Osteocyte (in vitro differentiated cells): ENCODE measurements at regions not wholly inside any gene's neighbourhood (a gene's known extent, or its start where the extent isn't known, plus 50 kb on each side); places are given as distances from the start of the nearest gene placed in this dataset.

Experiments used
- DNase-seq: peaks from one replicate; pipeline ENCODE4 v3.0.0; 2021; ENCODE audit warnings: mixed read lengths; ENCODE audit not compliant: unreplicated experiment; ENCODE audit errors: extremely low spot score
- H3K27ac Mint-ChIP-seq: one replicate; pipeline ENCODE4 v1.8.0; 2021; ENCODE audit warnings: mild to moderate bottlenecking, mixed read lengths; ENCODE audit not compliant: unreplicated experiment
- H3K27me3 Mint-ChIP-seq: one replicate; pipeline ENCODE4 v1.8.0; 2021; ENCODE audit warnings: mixed read lengths; ENCODE audit not compliant: unreplicated experiment
- H3K36me3 Mint-ChIP-seq: one replicate; pipeline ENCODE4 v1.8.0; 2021; ENCODE audit warnings: mixed read lengths; ENCODE audit not compliant: unreplicated experiment
- H3K4me1 Mint-ChIP-seq: one replicate; pipeline ENCODE4 v1.8.0; 2021; ENCODE audit warnings: mixed read lengths; ENCODE audit not compliant: unreplicated experiment
- H3K4me3 Mint-ChIP-seq: one replicate; pipeline ENCODE4 v1.8.0; 2021; ENCODE audit warnings: mild to moderate bottlenecking, moderate library complexity, mixed read lengths; ENCODE audit not compliant: unreplicated experiment
- H3K9me3 Mint-ChIP-seq: one replicate; pipeline ENCODE4 v1.8.0; 2021; ENCODE audit warnings: mixed read lengths; ENCODE audit not compliant: unreplicated experiment
- TF ChIP-seq, protein P1 (sequence below): fragments of 200-600 bp; sonication (generic); IDR thresholded peaks from 2 replicates; pipeline ENCODE4 v1.5.0; 2021; ENCODE audit warnings: antibody characterized with exemption, mild to moderate bottlenecking, moderate library complexity

DNA sequence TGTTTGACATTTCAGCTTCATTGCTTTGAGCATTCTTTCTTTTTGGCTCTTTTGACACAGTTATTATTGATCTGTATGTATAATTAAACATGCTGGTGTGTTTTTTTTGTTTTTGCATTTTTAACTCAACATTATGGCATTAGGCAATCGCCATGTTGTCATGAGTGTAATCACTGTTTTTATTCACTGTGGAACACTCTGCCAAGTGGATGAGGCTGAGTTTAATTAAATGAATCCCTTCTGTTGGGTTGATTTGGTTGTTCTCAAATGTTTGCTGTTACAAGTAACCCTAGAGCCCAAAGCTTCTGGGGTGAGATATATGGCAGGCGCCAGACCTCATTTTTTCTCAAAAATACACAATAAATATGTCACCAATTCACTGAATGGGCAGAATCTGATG lies 428.1 kb downstream of the MATN1 start:
- H3K4me1 Mint-ChIP-seq = no peaks in the 10 kb centered on the region
- TF ChIP-seq, protein P1, sequence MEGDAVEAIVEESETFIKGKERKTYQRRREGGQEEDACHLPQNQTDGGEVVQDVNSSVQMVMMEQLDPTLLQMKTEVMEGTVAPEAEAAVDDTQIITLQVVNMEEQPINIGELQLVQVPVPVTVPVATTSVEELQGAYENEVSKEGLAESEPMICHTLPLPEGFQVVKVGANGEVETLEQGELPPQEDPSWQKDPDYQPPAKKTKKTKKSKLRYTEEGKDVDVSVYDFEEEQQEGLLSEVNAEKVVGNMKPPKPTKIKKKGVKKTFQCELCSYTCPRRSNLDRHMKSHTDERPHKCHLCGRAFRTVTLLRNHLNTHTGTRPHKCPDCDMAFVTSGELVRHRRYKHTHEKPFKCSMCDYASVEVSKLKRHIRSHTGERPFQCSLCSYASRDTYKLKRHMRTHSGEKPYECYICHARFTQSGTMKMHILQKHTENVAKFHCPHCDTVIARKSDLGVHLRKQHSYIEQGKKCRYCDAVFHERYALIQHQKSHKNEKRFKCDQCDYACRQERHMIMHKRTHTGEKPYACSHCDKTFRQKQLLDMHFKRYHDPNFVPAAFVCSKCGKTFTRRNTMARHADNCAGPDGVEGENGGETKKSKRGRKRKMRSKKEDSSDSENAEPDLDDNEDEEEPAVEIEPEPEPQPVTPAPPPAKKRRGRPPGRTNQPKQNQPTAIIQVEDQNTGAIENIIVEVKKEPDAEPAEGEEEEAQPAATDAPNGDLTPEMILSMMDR = no peak
- peaks cover 3% of the 10 kb centered on the region for H3K27me3 Mint-ChIP-seq
- peaks cover 4% of the 10 kb centered on the region for H3K9me3 Mint-ChIP-seq
- no peak for DNase-seq
- H3K27ac Mint-ChIP-seq = no peak overlapping the region
- H3K36me3 Mint-ChIP-seq = no peaks in the 10 kb centered on the region
- no peak overlapping the region for H3K4me3 Mint-ChIP-seq

DNA sequence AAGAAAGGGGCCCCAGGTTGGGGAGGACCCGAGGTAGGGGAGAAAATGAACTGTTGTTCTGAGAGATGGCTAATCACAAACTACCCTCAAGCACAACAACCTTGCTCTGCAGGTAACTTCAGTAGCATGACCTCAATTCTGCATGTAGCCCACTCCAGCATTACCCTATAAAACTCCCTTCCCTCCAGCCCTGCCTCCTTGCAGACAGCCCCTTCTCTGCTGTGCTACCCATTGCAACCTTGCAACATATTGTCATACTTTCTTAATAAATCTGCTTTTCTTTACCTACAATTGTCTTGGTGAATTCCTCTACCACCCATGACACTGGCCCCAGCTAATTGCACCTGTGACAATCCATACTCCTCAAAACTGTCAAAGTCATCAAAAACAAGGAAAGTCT lies 428.9 kb downstream of the MATN1 start:
- no peak overlapping the region for H3K4me3 Mint-ChIP-seq
- H3K4me1 Mint-ChIP-seq = no peaks in the 10 kb centered on the region
- H3K9me3 Mint-ChIP-seq = peaks cover 4% of the 10 kb centered on the region
- H3K36me3 Mint-ChIP-seq = no peaks in the 10 kb centered on the region
- peaks cover 3% of the 10 kb centered on the region for H3K27me3 Mint-ChIP-seq
- DNase-seq = no peak
- TF ChIP-seq, protein P1 = no peak
- H3K27ac Mint-ChIP-seq = no peak overlapping the region

DNA sequence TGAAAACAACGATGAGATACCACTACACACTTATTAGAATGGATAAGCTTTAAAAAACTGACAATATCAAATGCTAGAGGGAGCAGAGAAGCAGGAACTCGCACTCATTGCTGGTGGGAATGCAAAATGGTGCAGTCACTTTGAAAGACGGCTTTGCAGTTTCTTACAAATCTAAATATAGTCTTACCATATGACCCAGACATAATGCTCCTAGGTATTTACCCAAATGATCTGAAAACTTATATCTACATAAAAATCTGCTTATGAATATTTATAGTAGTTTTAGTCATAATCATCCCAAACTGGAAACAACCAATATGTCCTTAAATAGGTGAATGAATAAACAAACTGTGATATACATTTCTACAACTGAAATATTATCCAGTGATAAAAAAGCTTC lies 430.9 kb downstream of the MATN1 start:
- no peak overlapping the region for H3K27ac Mint-ChIP-seq
- H3K36me3 Mint-ChIP-seq = no peaks in the 10 kb centered on the region
- no peaks in the 10 kb centered on the region for H3K4me1 Mint-ChIP-seq
- H3K9me3 Mint-ChIP-seq = no peaks in the 10 kb centered on the region
- H3K27me3 Mint-ChIP-seq = peaks cover 3% of the 10 kb centered on the region
- TF ChIP-seq, protein P1 = no peak
- H3K4me3 Mint-ChIP-seq = no peak overlapping the region
- DNase-seq = no peak

DNA sequence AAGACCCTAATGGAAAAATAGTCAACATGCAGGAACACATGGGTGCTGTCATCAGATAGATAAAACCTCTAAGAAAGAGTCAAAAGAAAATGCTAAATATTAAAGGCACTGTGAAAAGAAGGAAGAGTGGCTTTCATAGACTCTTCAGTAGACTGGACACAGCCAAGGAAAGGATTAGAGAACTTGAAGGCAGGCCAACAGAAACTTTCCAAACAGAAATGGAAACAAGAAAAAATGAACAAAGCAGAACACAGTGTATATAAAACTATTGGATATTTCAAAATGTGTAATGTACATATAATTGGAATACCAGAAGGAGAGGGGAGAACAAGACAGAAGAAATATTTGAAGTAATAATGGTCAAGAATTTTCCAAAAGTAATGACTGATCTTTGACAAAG lies 431.9 kb downstream of the MATN1 start:
- Mint-ChIP-seq H3K36me3 (no peaks in the 10 kb centered on the region), H3K27ac (no peak overlapping the region), H3K27me3 (peaks cover 3% of the 10 kb centered on the region), H3K4me1 (no peaks in the 10 kb centered on the region), H3K9me3 (no peaks in the 10 kb centered on the region), H3K4me3 (no peak overlapping the region)
- no peak for DNase-seq
- TF ChIP-seq, protein P1 = no peak

DNA sequence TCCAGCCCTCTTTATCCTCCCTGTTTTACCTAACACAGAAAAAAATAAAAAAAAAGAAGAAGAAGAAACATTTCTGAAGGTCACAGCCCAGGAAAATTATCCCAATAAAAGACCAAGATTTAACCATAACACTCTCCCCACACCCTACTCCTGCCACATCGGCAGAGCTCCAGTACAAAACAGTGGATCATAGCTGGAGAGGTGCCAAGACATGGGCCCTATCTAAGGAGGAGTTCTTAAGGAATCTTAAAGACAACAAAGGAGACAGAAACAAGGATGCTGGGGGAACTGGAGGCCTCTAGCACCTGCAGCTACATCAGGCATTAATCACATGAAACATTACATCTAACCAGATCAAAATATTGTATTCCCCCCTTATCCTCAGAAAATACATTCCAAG lies 432.8 kb downstream of the MATN1 start:
- Mint-ChIP-seq H3K4me3 (no peak overlapping the region), H3K4me1 (no peaks in the 10 kb centered on the region), H3K9me3 (no peaks in the 10 kb centered on the region), H3K27ac (no peak overlapping the region), H3K36me3 (no peaks in the 10 kb centered on the region), H3K27me3 (peaks cover 3% of the 10 kb centered on the region)
- TF ChIP-seq, protein P1 = no peak
- no peak for DNase-seq
